Endothelial cell of umbilical vein (primary cell): ENCODE measurements at regions not wholly inside any gene's neighbourhood (a gene's known extent, or its start where the extent isn't known, plus 50 kb on each side); places are given as distances from the start of the nearest gene placed in this dataset.

Experiments used
- CTCF ChIP-seq, 2 donors: IDR thresholded peaks; 1 replicate in 1 of 2; 2 replicates in 1 of 2; pipeline ENCODE4 v1.5.1; 2011; ENCODE audit warnings: low read length in 2 of 2, mild to moderate bottlenecking in 2 of 2, moderate library complexity in 2 of 2, control low read depth in 1 of 2, inconsistent platforms in 1 of 2, low read depth in 1 of 2; ENCODE audit not compliant: insufficient read depth in 1 of 2; ENCODE audit errors: extremely low read depth in 1 of 2
- EZH2 ChIP-seq: IDR thresholded peaks from 2 replicates; pipeline ENCODE4 v1.6.1; 2012; ENCODE audit warnings: borderline replicate concordance, low read depth, mild to moderate bottlenecking, moderate library complexity, low read length, inconsistent platforms; ENCODE audit not compliant: severe bottlenecking
- FOS ChIP-seq: IDR thresholded peaks from 2 replicates; pipeline ENCODE4 v1.6.1; 2011; ENCODE audit warnings: mild to moderate bottlenecking, low read length, moderate library complexity, borderline replicate concordance; ENCODE audit not compliant: insufficient read depth
- MAX ChIP-seq: IDR thresholded peaks from 2 replicates; pipeline ENCODE4 v1.6.1; 2011; ENCODE audit not compliant: insufficient read depth, insufficient read length
- MYC ChIP-seq: IDR thresholded peaks from one replicate; pipeline ENCODE4 v1.6.1; 2011; ENCODE audit warnings: mild to moderate bottlenecking, low read depth, low read length
- POLR2A ChIP-seq: IDR thresholded peaks from 2 replicates; pipeline ENCODE4 v1.6.1; 2012; ENCODE audit warnings: low read depth, mild to moderate bottlenecking, control low read depth, low read length
- POLR2AphosphoS5 ChIP-seq: IDR thresholded peaks from 2 replicates; pipeline ENCODE4 v1.6.1; 2012; ENCODE audit warnings: low read depth, mild to moderate bottlenecking, control low read depth, low read length, moderate library complexity; ENCODE audit not compliant: insufficient read depth

- TF ChIP-seq MAX = no peak
- TF ChIP-seq POLR2AphosphoS5 = no peak
- no peak for TF ChIP-seq CTCF (IDR thresholded peaks at IDR 0.05; ENCODE audit: extremely low read depth in 1 of 2, insufficient read depth in 1 of 2, low read depth in 1 of 2, low read length in 2 of 2)
- no peak for TF ChIP-seq POLR2A
- no peak for TF ChIP-seq EZH2
- TF ChIP-seq FOS = no peak
- no peak for TF ChIP-seq MYC
These were observed 49.7 kb upstream of the ARHGAP5 start for GRCh38 chr14:32027255-32027939.
